ENCODE measurements at regions not wholly inside any gene's neighbourhood (a gene's known extent, or its start where the extent isn't known, plus 50 kb on each side); places are given as distances from the start of the nearest gene placed in this dataset.

- TF ChIP-seq GATA3 (IDR thresholded peaks at IDR 0.05; ENCODE audit: low read depth, low read length) (no peak), GATA2 (IDR thresholded peaks at IDR 0.05; ENCODE audit: low read depth, low read length) (no peak)
These were observed 336.7 kb downstream of the GJA1 start for GRCh38 chr6:121771937-121772720.

Data from SH-SY5Y (cell line).